OCI-LY1 (cell line): ENCODE measurements at regions not wholly inside any gene's neighbourhood (a gene's known extent, or its start where the extent isn't known, plus 50 kb on each side); places are given as distances from the start of the nearest gene placed in this dataset.

Experiments
- H2AFZ ChIP-seq: fragments of 200-600 bp; sonication (generic), shearing (Covaris generic); 2 replicates; pipeline ENCODE4 v1.6.0; 2014; ENCODE audit warnings: antibody characterized with exemption, mild to moderate bottlenecking, low read length
- H3F3A ChIP-seq: fragments of 200-600 bp; sonication (generic), shearing (Covaris generic); 2 replicates; pipeline ENCODE4 v1.6.0; 2014; ENCODE audit warnings: mild to moderate bottlenecking, antibody characterized with exemption, low read length, moderate library complexity; ENCODE audit not compliant: insufficient read depth
- H3K27ac ChIP-seq: fragments of 200-600 bp; sonication (generic); 2 replicates; pipeline ENCODE4 v1.5.1; 2014; ENCODE audit warnings: low read length, mixed run types, mild to moderate bottlenecking, low read depth; ENCODE audit not compliant: poor library complexity, severe bottlenecking
- H3K27me3 ChIP-seq: fragments of 200-600 bp; sonication (generic); 2 replicates; pipeline ENCODE4 v1.6.0; 2014; ENCODE audit warnings: antibody characterized with exemption, mild to moderate bottlenecking, low read length, moderate library complexity; ENCODE audit not compliant: insufficient read depth
- H3K36me3 ChIP-seq: fragments of 200-600 bp; sonication (generic); 2 replicates; pipeline ENCODE4 v1.6.1; 2014; ENCODE audit warnings: mild to moderate bottlenecking, antibody characterized with exemption, low read length, moderate library complexity, mixed read lengths; ENCODE audit not compliant: insufficient read depth
- H3K4me1 ChIP-seq: fragments of 200-600 bp; sonication (generic); 2 replicates; pipeline ENCODE4 v1.5.1; 2014; ENCODE audit warnings: mild to moderate bottlenecking, low read length, moderate library complexity; ENCODE audit not compliant: insufficient read depth, severe bottlenecking
- H3K4me2 ChIP-seq: fragments of 200-600 bp; sonication (generic), shearing (Covaris generic); 2 replicates; pipeline ENCODE4 v1.6.1; 2014; ENCODE audit warnings: low read length
- H3K4me3 ChIP-seq: fragments of 200-600 bp; sonication (generic); 2 replicates; pipeline ENCODE4 v1.5.1; 2014; ENCODE audit warnings: low read length, low read depth, mild to moderate bottlenecking, mixed read lengths; ENCODE audit not compliant: poor library complexity, severe bottlenecking
- H3K79me2 ChIP-seq: fragments of 200-600 bp; shearing (Covaris generic); 2 replicates; pipeline ENCODE4 v1.6.1; 2016; ENCODE audit warnings: mixed run types, low read length, mixed read lengths; ENCODE audit not compliant: insufficient read depth
- H3K9ac ChIP-seq: fragments of 200-600 bp; sonication (generic), shearing (Covaris generic); 2 replicates; pipeline ENCODE4 v1.6.1; 2014; ENCODE audit warnings: mild to moderate bottlenecking, low read length, mixed read lengths
- H3K9me2 ChIP-seq: fragments of 200-600 bp; sonication (generic), shearing (Covaris generic); 2 replicates; pipeline ENCODE4 v1.6.1; 2014; ENCODE audit warnings: low read depth, mild to moderate bottlenecking, low read length, mixed read lengths
- H3K9me3 ChIP-seq: fragments of 200-600 bp; shearing (Covaris generic); 2 replicates; pipeline ENCODE4 v1.6.1; 2014; ENCODE audit warnings: low read length, mixed read lengths
- H4K20me1 ChIP-seq: fragments of 200-600 bp; sonication (generic), shearing (Covaris generic); 2 replicates; pipeline ENCODE4 v1.6.0; 2016; ENCODE audit warnings: mild to moderate bottlenecking, low read length; ENCODE audit not compliant: insufficient read depth
- EZH2 ChIP-seq: fragments of 200-600 bp; sonication (generic), shearing (Covaris generic); IDR thresholded peaks from 2 replicates; pipeline ENCODE4 v1.8.0; 2017; ENCODE audit warnings: borderline replicate concordance, mixed run types, mild to moderate bottlenecking, antibody characterized with exemption, low read length, moderate library complexity, mixed read lengths
- TF ChIP-seq, protein P1 (sequence below): fragments of 200-600 bp; sonication (generic), shearing (Covaris generic); IDR thresholded peaks from 2 replicates; pipeline ENCODE4 v1.5.1; 2017; ENCODE audit warnings: mild to moderate bottlenecking, antibody characterized with exemption, low read length, moderate library complexity, mixed read lengths

DNA sequence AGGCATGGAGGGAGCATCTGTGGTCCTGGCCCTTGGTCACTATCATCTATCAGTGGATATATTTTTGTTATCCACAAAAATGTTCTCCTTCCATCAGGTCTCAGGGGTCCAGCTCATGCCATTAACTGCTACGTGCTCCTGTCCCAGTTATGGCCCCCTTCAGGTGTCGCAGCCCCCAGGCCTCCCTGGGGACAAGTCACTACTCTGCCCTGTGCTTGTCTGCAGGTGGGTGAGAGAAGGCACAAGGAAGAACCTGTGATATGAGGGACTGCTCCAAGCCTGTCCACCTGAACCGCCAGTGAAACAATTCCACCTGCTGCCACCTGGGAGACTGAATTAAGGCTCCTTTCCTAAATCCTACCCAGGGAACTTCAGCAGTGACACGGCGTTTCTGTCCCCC, 229.6 kb upstream of the ID2 start:
- no peak overlapping the region for H3K9ac ChIP-seq
- H3F3A ChIP-seq: no peaks in the 10 kb centered on the region
- H3K36me3 ChIP-seq: no peaks in the 10 kb centered on the region; the same call in 1 of the 2 replicates
- H3K4me2 ChIP-seq: no peak overlapping the region
- H3K27ac ChIP-seq: no peak overlapping the region
- TF ChIP-seq, protein P1, sequence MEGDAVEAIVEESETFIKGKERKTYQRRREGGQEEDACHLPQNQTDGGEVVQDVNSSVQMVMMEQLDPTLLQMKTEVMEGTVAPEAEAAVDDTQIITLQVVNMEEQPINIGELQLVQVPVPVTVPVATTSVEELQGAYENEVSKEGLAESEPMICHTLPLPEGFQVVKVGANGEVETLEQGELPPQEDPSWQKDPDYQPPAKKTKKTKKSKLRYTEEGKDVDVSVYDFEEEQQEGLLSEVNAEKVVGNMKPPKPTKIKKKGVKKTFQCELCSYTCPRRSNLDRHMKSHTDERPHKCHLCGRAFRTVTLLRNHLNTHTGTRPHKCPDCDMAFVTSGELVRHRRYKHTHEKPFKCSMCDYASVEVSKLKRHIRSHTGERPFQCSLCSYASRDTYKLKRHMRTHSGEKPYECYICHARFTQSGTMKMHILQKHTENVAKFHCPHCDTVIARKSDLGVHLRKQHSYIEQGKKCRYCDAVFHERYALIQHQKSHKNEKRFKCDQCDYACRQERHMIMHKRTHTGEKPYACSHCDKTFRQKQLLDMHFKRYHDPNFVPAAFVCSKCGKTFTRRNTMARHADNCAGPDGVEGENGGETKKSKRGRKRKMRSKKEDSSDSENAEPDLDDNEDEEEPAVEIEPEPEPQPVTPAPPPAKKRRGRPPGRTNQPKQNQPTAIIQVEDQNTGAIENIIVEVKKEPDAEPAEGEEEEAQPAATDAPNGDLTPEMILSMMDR: no peak
- TF ChIP-seq EZH2: no peak
- H3K9me2 ChIP-seq: no peaks in the 10 kb centered on the region
- H4K20me1 ChIP-seq: no peaks in the 10 kb centered on the region
- peaks cover 5% of the 10 kb centered on the region; the same call in 1 of the 2 replicates for H3K27me3 ChIP-seq
- H2AFZ ChIP-seq: no peak overlapping the region
- no peaks in the 10 kb centered on the region for H3K79me2 ChIP-seq
- H3K4me1 ChIP-seq: peaks cover 6% of the 10 kb centered on the region
- no peak overlapping the region for H3K4me3 ChIP-seq
- no peaks in the 10 kb centered on the region for H3K9me3 ChIP-seq

DNA sequence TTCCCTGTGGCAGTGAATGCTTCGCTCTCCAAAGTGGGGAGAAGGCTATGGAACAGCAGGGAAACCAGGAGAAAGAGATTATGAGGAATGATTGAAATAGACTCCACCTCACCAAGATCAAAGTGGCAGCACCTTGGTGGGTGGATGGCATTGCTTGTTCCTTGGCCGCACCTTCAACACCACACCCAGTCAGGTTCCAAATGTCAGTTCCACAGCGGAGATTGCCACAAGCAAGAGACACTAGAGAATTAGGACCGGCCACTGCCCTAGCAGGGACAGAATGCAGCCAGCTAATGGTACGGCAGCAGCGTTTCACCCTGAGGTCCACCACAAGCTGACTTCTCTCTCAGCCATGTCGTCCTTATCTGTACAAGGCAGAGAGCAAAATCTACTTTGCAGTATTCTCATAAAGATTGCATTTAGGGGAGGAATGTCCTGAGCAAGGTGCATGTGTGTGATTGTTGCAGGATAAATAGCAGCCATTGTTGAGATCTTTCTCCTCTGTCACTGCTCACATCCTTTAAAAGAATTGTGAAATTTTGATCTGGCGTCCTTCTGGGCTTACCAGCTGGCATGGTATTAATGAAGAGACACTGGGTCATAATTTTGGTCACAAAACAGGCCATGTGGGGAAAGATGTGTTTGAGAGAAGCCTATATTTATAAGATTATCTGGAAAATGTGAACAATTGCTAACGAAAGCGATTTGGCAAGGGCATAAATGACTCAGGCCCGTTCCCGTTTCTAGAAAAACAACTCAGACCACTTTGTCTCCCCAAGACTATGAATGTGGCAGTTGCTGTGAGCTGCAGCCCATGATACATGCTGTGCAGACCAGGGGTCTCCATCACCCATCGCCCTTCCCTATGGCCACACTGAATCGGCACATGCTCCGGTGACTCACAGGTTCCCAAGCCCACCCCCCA, 228.6 kb upstream of the ID2 start:
- peaks cover 15% of the 10 kb centered on the region for H3K4me1 ChIP-seq
- no peaks in the 10 kb centered on the region for H3K79me2 ChIP-seq
- H3K9me2 ChIP-seq: no peaks in the 10 kb centered on the region
- H3K36me3 ChIP-seq: no peaks in the 10 kb centered on the region; the same call in 1 of the 2 replicates
- H3F3A ChIP-seq: no peaks in the 10 kb centered on the region
- TF ChIP-seq, protein P1: no peak
- TF ChIP-seq EZH2: no peak
- peaks cover 5% of the 10 kb centered on the region; the same call in 1 of the 2 replicates for H3K27me3 ChIP-seq
- H3K4me2 ChIP-seq: no peak overlapping the region
- H3K9me3 ChIP-seq: no peaks in the 10 kb centered on the region
- H4K20me1 ChIP-seq: no peaks in the 10 kb centered on the region
- H2AFZ ChIP-seq: no peak overlapping the region
- no peak overlapping the region for H3K9ac ChIP-seq
- H3K27ac ChIP-seq: no peak overlapping the region
- no peak overlapping the region for H3K4me3 ChIP-seq

- TF ChIP-seq, protein P1: no peak
- no peak for TF ChIP-seq EZH2
- Histone ChIP-seq H3K79me2 (no peaks in the 10 kb centered on the region), H3K36me3 (no peaks in the 10 kb centered on the region; the same call in 1 of the 2 replicates), H3K9ac (no peak overlapping the region), H3K9me3 (no peaks in the 10 kb centered on the region), H2AFZ (no peak overlapping the region), H3K27me3 (peaks cover 5% of the 10 kb centered on the region; the same call in 1 of the 2 replicates), H3F3A (no peaks in the 10 kb centered on the region), H3K4me2 (no peak overlapping the region), H3K27ac (no peak overlapping the region), H4K20me1 (no peaks in the 10 kb centered on the region), H3K4me1 (peaks cover 20% of the 10 kb centered on the region), H3K9me2 (no peaks in the 10 kb centered on the region), H3K4me3 (no peak overlapping the region)
Observed at GRCh38 chr2:8453904-8454302, 228.0 kb upstream of the ID2 start.
